ENCODE measurements at regions not wholly inside any gene's neighbourhood (a gene's known extent, or its start where the extent isn't known, plus 50 kb on each side); places are given as distances from the start of the nearest gene placed in this dataset.

DNA sequence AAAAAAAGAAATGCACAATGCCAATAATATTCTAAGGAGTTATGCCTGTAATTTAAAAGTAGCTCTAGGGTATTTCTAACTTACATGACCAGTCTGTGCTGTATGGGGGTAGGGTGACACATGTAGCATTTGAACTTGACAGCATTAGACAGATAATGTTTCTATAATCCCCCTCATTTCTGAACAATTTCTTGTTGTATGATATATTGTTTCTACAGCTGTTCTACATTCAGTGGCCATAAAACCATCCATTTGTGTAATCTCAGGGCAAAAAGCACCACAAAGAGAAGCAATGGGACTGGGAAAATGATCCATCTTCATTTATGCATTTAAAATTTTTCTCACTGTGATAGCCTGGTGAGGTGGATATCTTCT, 767.8 kb downstream of the TFAP2A start:
- H3K27me3 ChIP-seq (replicated peaks in 1 of 2; ENCODE audit: control insufficient read depth in 2 of 2, extremely low read depth in 1 of 2, insufficient read depth in 2 of 2, low read length in 1 of 2) = no peaks in the 10 kb centered on the region
- H3K4me3 ChIP-seq (ENCODE audit: control insufficient read depth in 1 of 2, extremely low read depth in 1 of 2, low read length in 1 of 2) = no peak overlapping the region
- H3K4me1 ChIP-seq (ENCODE audit: control insufficient read depth in 1 of 2, extremely low read depth in 1 of 2, insufficient read depth in 2 of 2, low read length in 2 of 2) = no peaks in the 10 kb centered on the region
- H3K9me3 Mint-ChIP-seq = peaks cover 1 to 9% (median 2%) of the 10 kb centered on the region in 3 donors
- H3K4me3 Mint-ChIP-seq = no peak overlapping the region
- POLR2A ChIA-PET = interaction anchor here in 1 of 2 donors (0.6 kb wide), 1 partner anchor 723 kb away, joined by 6 read pairs; no protein-coding TSS in a partner anchor
- ATAC-seq (replicated peaks in 1 of 4) = no peak
- H3K27ac Mint-ChIP-seq = no peak overlapping the region
- no peaks in the 10 kb centered on the region for H3K36me3 Mint-ChIP-seq
- CTCF ChIA-PET = no interaction called here
- H3K9me3 ChIP-seq = no peaks in the 10 kb centered on the region
- H3K4me1 Mint-ChIP-seq = no peaks in the 10 kb centered on the region
- H3K36me3 ChIP-seq (ENCODE audit: control insufficient read depth in 2 of 2, extremely low read depth in 1 of 2, insufficient read depth in 1 of 2, low read length in 1 of 2) = no peaks in the 10 kb centered on the region
- no peak overlapping the region for H3K27ac ChIP-seq (ENCODE audit: low read length)
- DNase-seq = no peak
- no peaks in the 10 kb centered on the region for H3K27me3 Mint-ChIP-seq

DNA sequence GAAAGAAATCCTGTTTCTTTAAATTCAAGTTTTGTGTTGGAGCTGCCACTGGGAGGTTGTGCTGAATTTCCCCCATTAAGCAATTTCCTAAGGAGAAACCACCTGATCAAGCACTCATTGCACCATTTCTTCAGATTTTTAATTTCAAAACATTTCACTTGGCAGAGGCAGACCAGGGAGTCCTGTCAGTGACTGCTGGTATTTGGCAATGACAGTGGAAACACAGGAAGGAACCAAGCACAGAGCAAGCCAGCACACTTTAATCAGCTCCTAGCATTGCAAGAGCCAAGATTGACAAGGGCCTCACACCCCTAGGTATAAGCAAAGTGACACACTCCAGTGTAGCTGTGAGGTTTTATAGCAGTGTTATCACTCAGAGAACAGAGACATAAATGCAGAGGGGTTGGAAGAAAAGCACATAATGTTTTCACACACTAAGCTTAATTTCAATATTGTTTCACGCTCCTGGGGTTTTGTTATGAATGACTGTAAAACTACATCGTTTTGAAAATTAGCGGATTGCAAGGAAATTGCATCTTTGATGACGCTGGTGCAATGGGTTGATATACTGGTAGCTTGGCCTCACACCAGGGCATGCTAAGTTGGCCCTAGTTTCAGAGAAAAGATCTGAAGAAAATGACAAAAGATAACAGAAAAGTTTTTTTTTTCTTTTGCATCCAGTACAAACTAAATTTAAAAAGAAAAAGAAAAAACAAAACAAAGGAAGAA, 768.4 kb downstream of the TFAP2A start:
- Mint-ChIP-seq H3K4me1 (no peaks in the 10 kb centered on the region), H3K27me3 (no peaks in the 10 kb centered on the region), H3K4me3 (no peak overlapping the region), H3K36me3 (no peaks in the 10 kb centered on the region), H3K9me3 (peaks cover 0 to 9% (median 2%) of the 10 kb centered on the region in 3 donors), H3K27ac (no peak overlapping the region)
- CTCF ChIA-PET = no interaction called here
- no peaks in the 10 kb centered on the region for H3K9me3 ChIP-seq
- H3K4me1 ChIP-seq (ENCODE audit: control insufficient read depth in 1 of 2, extremely low read depth in 1 of 2, insufficient read depth in 2 of 2, low read length in 2 of 2) = no peaks in the 10 kb centered on the region
- DNase-seq (no peak), ATAC-seq (replicated peaks in 1 of 4) (no peak)
- POLR2A ChIA-PET = interaction anchor here in 1 of 2 donors (0.6 kb wide), 1 partner anchor 723 kb away, joined by 6 read pairs; no protein-coding TSS in a partner anchor
- no peaks in the 10 kb centered on the region for H3K27me3 ChIP-seq (replicated peaks in 1 of 2; ENCODE audit: control insufficient read depth in 2 of 2, extremely low read depth in 1 of 2, insufficient read depth in 2 of 2, low read length in 1 of 2)
- no peak overlapping the region for H3K4me3 ChIP-seq (ENCODE audit: control insufficient read depth in 1 of 2, extremely low read depth in 1 of 2, low read length in 1 of 2)
- H3K36me3 ChIP-seq (ENCODE audit: control insufficient read depth in 2 of 2, extremely low read depth in 1 of 2, insufficient read depth in 1 of 2, low read length in 1 of 2) = no peaks in the 10 kb centered on the region
- no peak overlapping the region for H3K27ac ChIP-seq (ENCODE audit: low read length)
- WGBS (ENCODE audit: insufficient coverage) = 100% methylated on average over 1 of the region's 4 CpGs

DNA sequence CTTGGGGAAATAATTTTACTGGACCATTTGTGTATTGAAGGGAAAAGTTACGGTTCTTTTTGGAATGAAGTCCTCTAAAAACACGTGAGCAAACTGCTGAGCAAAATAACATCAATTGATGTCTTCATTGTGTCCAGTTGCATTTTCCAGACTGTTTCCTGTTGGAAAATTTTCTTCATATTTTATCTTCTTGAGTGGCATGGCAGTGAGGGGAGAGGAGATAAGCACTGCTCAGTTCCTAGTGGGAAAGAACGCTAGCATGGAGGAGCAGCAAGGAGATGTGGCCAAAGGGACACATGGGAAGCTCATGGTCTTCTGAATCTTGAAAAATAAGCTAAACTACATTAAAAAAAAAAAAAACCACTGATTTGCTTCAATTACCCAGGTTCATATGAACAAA, 776.0 kb downstream of the TFAP2A start:
- Histone ChIP-seq H3K4me1 (ENCODE audit: control insufficient read depth in 1 of 2, extremely low read depth in 1 of 2, insufficient read depth in 2 of 2, low read length in 2 of 2) (no peaks in the 10 kb centered on the region), H3K36me3 (ENCODE audit: control insufficient read depth in 2 of 2, extremely low read depth in 1 of 2, insufficient read depth in 1 of 2, low read length in 1 of 2) (no peaks in the 10 kb centered on the region), H3K27ac (ENCODE audit: low read length) (no peak overlapping the region), H3K9me3 (no peaks in the 10 kb centered on the region), H3K27me3 (replicated peaks in 1 of 2; ENCODE audit: control insufficient read depth in 2 of 2, extremely low read depth in 1 of 2, insufficient read depth in 2 of 2, low read length in 1 of 2) (no peaks in the 10 kb centered on the region), H3K4me3 (ENCODE audit: control insufficient read depth in 1 of 2, extremely low read depth in 1 of 2, low read length in 1 of 2) (no peak overlapping the region)
- no peaks in the 10 kb centered on the region for H3K27me3 Mint-ChIP-seq
- peaks cover 4 to 9% (median 7%) of the 10 kb centered on the region in 3 donors for H3K9me3 Mint-ChIP-seq
- 80% methylated on average over 2 of the region's 3 CpGs for WGBS (ENCODE audit: insufficient coverage)
- CTCF ChIA-PET = no interaction called here
- DNase-seq (no peak), ATAC-seq (replicated peaks in 1 of 4) (no peak)
- H3K4me1 Mint-ChIP-seq = no peaks in the 10 kb centered on the region
- no peaks in the 10 kb centered on the region for H3K36me3 Mint-ChIP-seq
- H3K4me3 Mint-ChIP-seq = no peak overlapping the region
- POLR2A ChIA-PET = no interaction called here
- H3K27ac Mint-ChIP-seq = no peak overlapping the region

DNA sequence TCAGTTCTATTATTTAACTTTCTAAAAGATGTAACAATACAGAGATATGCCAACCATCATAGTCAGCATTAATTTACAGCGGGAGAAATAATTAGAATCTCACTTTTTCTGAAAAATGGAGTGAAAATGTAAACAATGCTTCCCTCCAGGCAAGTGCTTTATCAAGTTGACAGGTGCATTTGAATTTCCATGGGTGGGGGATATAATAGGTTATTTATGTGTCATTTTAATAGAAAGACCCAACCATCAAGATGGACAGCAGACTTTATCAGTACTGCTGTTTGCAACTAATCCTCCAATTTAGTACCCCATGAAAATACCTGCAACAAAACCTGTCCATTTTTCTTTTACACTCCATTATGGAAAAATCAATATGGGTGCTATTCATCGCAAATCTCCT, 780.1 kb downstream of the TFAP2A start:
- H3K27ac ChIP-seq (ENCODE audit: low read length) = no peak overlapping the region
- Mint-ChIP-seq H3K27me3 (no peaks in the 10 kb centered on the region), H3K36me3 (no peaks in the 10 kb centered on the region), H3K4me1 (no peaks in the 10 kb centered on the region), H3K9me3 (peaks cover 6 to 14% (median 12%) of the 10 kb centered on the region in 3 donors), H3K27ac (no peak overlapping the region), H3K4me3 (no peak overlapping the region)
- H3K9me3 ChIP-seq = no peaks in the 10 kb centered on the region
- no CpG with 5 or more reads among the region's 2 CpGs for WGBS (ENCODE audit: insufficient coverage)
- no peak overlapping the region for H3K4me3 ChIP-seq (ENCODE audit: control insufficient read depth in 1 of 2, extremely low read depth in 1 of 2, low read length in 1 of 2)
- ChIA-PET POLR2A (no interaction called here), CTCF (no interaction called here)
- no peaks in the 10 kb centered on the region for H3K4me1 ChIP-seq (ENCODE audit: control insufficient read depth in 1 of 2, extremely low read depth in 1 of 2, insufficient read depth in 2 of 2, low read length in 2 of 2)
- DNase-seq = no peak
- no peaks in the 10 kb centered on the region for H3K36me3 ChIP-seq (ENCODE audit: control insufficient read depth in 2 of 2, extremely low read depth in 1 of 2, insufficient read depth in 1 of 2, low read length in 1 of 2)
- H3K27me3 ChIP-seq (replicated peaks in 1 of 2; ENCODE audit: control insufficient read depth in 2 of 2, extremely low read depth in 1 of 2, insufficient read depth in 2 of 2, low read length in 1 of 2) = no peaks in the 10 kb centered on the region
- ATAC-seq (replicated peaks in 1 of 4) = no peak

DNA sequence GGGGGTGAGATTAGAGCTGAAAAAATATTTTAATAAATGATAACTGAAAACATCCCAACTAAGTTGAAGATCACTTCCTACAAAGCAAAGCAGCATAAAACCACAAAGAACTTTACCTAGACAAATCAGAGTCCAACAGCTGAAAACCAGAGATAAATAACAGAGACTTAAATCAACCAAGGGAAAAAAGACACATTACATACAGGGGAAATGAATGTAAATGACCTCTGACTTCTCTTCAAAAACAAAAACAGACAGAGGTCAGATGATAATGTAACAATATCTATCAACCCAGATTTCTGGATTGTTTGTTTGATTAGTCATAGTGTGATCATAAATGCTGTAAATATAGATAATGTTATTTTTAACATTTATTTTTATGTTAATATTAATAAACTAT, 782.8 kb downstream of the TFAP2A start:
- H3K4me1 Mint-ChIP-seq = no peaks in the 10 kb centered on the region
- H3K4me1 ChIP-seq (ENCODE audit: control insufficient read depth in 1 of 2, extremely low read depth in 1 of 2, insufficient read depth in 2 of 2, low read length in 2 of 2) = no peaks in the 10 kb centered on the region
- no peak overlapping the region for H3K27ac Mint-ChIP-seq
- no peak for ATAC-seq (replicated peaks in 1 of 4)
- no peak overlapping the region for H3K27ac ChIP-seq (ENCODE audit: low read length)
- H3K36me3 ChIP-seq (ENCODE audit: control insufficient read depth in 2 of 2, extremely low read depth in 1 of 2, insufficient read depth in 1 of 2, low read length in 1 of 2) = no peaks in the 10 kb centered on the region
- peaks cover 4 to 18% (median 7%) of the 10 kb centered on the region in 3 donors for H3K9me3 Mint-ChIP-seq
- no peak overlapping the region for H3K4me3 Mint-ChIP-seq
- H3K27me3 ChIP-seq (replicated peaks in 1 of 2; ENCODE audit: control insufficient read depth in 2 of 2, extremely low read depth in 1 of 2, insufficient read depth in 2 of 2, low read length in 1 of 2) = no peaks in the 10 kb centered on the region
- no peak for DNase-seq
- no peaks in the 10 kb centered on the region for H3K27me3 Mint-ChIP-seq
- H3K4me3 ChIP-seq (ENCODE audit: control insufficient read depth in 1 of 2, extremely low read depth in 1 of 2, low read length in 1 of 2) = no peak overlapping the region
- no peaks in the 10 kb centered on the region for H3K36me3 Mint-ChIP-seq
- ChIA-PET POLR2A (no interaction called here), CTCF (no interaction called here)
- no peaks in the 10 kb centered on the region for H3K9me3 ChIP-seq

DNA sequence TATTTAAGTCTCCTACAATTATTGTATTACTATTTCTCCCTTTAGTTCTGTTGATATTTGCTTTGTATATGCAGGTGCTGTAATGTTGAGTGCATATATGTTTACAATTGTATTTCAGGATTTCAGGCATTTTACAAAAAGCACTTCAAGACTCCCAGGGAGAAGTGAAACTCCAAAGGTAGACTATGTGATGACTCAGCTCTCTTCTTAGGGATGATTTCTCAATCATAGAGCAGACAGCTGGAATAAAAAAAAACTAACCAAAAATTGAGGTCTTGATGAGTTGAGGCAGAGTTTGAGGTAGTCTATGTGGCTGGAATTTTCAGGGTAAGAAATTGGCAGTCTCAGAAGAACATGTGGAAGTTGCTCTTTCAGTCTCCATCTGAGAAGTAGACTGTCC, 786.1 kb downstream of the TFAP2A start:
- no peaks in the 10 kb centered on the region for H3K27me3 ChIP-seq (replicated peaks in 1 of 2; ENCODE audit: control insufficient read depth in 2 of 2, extremely low read depth in 1 of 2, insufficient read depth in 2 of 2, low read length in 1 of 2)
- ChIA-PET POLR2A (no interaction called here), CTCF (no interaction called here)
- no peaks in the 10 kb centered on the region for H3K36me3 ChIP-seq (ENCODE audit: control insufficient read depth in 2 of 2, extremely low read depth in 1 of 2, insufficient read depth in 1 of 2, low read length in 1 of 2)
- Mint-ChIP-seq H3K36me3 (no peaks in the 10 kb centered on the region), H3K9me3 (peaks cover 7 to 27% (median 8%) of the 10 kb centered on the region in 3 donors), H3K27me3 (no peaks in the 10 kb centered on the region), H3K4me3 (no peak overlapping the region), H3K4me1 (no peaks in the 10 kb centered on the region), H3K27ac (no peak overlapping the region)
- peaks cover 2% of the 10 kb centered on the region for H3K9me3 ChIP-seq
- DNase-seq (no peak), ATAC-seq (replicated peaks in 1 of 4) (no peak)
- H3K4me3 ChIP-seq (ENCODE audit: control insufficient read depth in 1 of 2, extremely low read depth in 1 of 2, low read length in 1 of 2) = no peak overlapping the region
- no peak overlapping the region for H3K27ac ChIP-seq (ENCODE audit: low read length)
- H3K4me1 ChIP-seq (ENCODE audit: control insufficient read depth in 1 of 2, extremely low read depth in 1 of 2, insufficient read depth in 2 of 2, low read length in 2 of 2) = no peaks in the 10 kb centered on the region

DNA sequence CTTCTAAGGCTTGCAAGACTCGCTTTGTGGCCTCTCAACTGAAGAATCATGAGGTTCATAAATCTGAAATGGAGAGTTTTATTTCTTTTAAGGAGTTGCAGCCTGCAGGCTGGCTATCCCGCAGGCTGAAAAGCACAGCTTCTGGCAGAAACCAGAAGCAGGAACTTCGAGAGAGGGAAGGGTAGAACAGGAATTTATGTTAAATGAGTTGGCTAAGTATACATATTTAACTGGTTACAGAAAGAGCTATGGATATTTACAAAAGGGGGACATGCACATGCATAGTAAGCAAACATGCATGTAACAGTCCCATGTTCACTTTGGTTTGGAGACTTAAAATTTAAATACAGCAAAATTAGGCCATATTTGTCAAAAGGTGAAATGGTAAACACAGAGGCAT, 787.0 kb downstream of the TFAP2A start:
- H3K9me3 ChIP-seq = peaks cover 2% of the 10 kb centered on the region
- H3K4me3 ChIP-seq (ENCODE audit: control insufficient read depth in 1 of 2, extremely low read depth in 1 of 2, low read length in 1 of 2) = no peak overlapping the region
- no peaks in the 10 kb centered on the region for H3K4me1 ChIP-seq (ENCODE audit: control insufficient read depth in 1 of 2, extremely low read depth in 1 of 2, insufficient read depth in 2 of 2, low read length in 2 of 2)
- Mint-ChIP-seq H3K27me3 (no peaks in the 10 kb centered on the region), H3K4me3 (no peak overlapping the region), H3K4me1 (no peaks in the 10 kb centered on the region), H3K9me3 (peaks cover 6 to 27% (median 7%) of the 10 kb centered on the region in 3 donors), H3K27ac (no peak overlapping the region), H3K36me3 (no peaks in the 10 kb centered on the region)
- H3K27me3 ChIP-seq (replicated peaks in 1 of 2; ENCODE audit: control insufficient read depth in 2 of 2, extremely low read depth in 1 of 2, insufficient read depth in 2 of 2, low read length in 1 of 2) = no peaks in the 10 kb centered on the region
- DNase-seq (no peak), ATAC-seq (replicated peaks in 1 of 4) (no peak)
- H3K36me3 ChIP-seq (ENCODE audit: control insufficient read depth in 2 of 2, extremely low read depth in 1 of 2, insufficient read depth in 1 of 2, low read length in 1 of 2) = no peaks in the 10 kb centered on the region
- CTCF ChIA-PET = no interaction called here
- POLR2A ChIA-PET = no interaction called here
- 50% methylated on average over 3 of the region's 3 CpGs for WGBS (ENCODE audit: insufficient coverage)
- H3K27ac ChIP-seq (ENCODE audit: low read length) = no peak overlapping the region
